GM19035 (cell line): ENCODE measurements at regions not wholly inside any gene's neighbourhood (a gene's known extent, or its start where the extent isn't known, plus 50 kb on each side); places are given as distances from the start of the nearest gene placed in this dataset.
"Not testable (repeated sequence)": the region's sequence is repeated elsewhere in the genome, so short reads cannot be mapped to it uniquely, and the experiment has no call there.

ENCODE experiments used
- ATAC-seq: cut with Tn5 transposase; IDR thresholded peaks from one replicate; pipeline ENCODE4 v1.9.1; 2021; ENCODE audit not compliant: unreplicated experiment

GRCh38 chr3:89533275-89533674, 425.9 kb downstream of the EPHA3 start:
- no peak for ATAC-seq

- ATAC-seq, result not testable (repeated sequence)
Measured at GRCh38 chr3:89554587-89554986, 447.2 kb downstream of the EPHA3 start.

DNA sequence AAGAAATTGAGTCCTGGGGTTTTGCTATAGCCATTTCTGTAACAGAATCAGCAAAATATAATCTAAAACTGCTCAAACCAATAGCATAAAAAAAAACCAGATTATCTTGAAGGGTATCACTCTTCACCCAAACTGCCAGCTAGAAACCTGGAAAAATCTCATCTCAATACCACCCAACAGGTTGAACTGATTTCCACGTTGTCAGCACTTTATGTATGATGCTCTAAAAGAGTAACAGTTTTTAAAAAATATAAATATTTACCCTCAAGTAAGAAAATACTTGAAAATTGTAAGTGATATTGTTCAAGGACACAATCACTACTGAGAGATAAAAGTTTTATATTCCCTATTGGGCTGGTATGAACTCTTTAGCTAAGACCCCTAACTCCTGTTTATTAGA, 451.3 kb downstream of the EPHA3 start:
- ATAC-seq, result no peak

GRCh38 chr3:89560568-89560967, 453.1 kb downstream of the EPHA3 start:
- ATAC-seq, result no peak

GRCh38 chr3:89562373-89562772, 455.0 kb downstream of the EPHA3 start:
- no peak for ATAC-seq

DNA sequence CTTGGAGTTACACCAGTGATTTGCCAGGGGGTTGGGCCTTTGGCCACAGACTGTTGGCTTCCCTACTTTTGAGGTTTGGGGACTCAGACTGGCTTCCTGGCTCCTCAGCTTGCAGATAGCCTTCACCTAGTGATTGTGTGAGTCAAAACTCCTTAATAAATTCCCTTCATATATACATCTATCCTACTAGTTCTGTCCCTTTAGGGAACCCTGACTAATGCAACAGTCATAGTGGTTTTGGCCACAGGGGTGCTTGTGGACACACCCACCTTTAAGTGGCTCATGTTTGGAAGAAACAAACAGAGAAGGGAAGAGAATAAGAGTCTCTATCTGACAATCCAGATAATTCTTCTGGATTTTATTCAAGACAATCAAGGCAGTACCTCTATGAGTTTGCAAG, 457.7 kb downstream of the EPHA3 start:
- no peak for ATAC-seq

DNA sequence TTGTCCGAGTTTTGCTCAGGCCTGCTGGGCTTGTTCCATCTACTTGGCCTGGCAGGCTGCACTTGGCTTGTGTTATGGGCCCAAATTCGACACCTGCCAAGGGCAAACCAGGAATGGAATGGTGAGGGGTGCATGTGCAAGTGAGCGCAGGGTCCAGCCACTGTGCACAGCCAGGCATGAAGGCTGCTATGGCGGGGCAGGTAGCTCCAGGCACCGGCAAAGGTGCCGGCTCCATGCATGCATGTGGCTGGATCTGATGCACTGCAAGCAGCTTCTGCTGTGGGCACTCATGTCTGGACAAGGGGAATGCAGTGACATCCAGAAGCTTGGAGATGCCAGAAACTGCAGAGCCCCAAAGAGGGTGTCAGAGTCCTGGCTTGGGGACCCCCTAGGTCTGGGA, 463.0 kb downstream of the EPHA3 start:
- ATAC-seq, result no peak

GRCh38 chr3:89571298-89571697, 463.9 kb downstream of the EPHA3 start:
- ATAC-seq, result no peak

DNA sequence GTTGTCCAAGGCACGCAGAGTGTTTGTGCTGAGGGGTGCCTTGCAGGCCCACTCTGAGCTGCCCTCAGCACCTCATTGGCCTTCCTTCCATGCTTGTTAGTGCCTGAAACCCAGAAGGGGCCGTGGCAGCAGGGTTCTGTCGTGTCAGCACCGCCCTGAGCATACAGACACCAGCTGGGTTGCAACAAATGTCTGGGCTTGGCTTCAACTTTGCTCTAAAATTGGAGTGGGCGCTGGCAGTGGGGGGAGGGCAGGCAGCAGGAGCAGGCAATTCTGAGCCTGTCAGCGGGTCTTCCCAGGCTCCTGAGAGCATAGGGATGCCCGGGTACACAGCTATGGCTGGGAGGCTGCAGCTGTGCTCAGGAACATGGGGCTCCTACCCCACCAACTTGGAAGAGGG, 464.3 kb downstream of the EPHA3 start:
- ATAC-seq, result no peak

- no peak for ATAC-seq
Measured at GRCh38 chr3:89572261-89572660, 464.8 kb downstream of the EPHA3 start.

- ATAC-seq, result no peak
Measured at GRCh38 chr3:89576417-89576816, 469.0 kb downstream of the EPHA3 start.

DNA sequence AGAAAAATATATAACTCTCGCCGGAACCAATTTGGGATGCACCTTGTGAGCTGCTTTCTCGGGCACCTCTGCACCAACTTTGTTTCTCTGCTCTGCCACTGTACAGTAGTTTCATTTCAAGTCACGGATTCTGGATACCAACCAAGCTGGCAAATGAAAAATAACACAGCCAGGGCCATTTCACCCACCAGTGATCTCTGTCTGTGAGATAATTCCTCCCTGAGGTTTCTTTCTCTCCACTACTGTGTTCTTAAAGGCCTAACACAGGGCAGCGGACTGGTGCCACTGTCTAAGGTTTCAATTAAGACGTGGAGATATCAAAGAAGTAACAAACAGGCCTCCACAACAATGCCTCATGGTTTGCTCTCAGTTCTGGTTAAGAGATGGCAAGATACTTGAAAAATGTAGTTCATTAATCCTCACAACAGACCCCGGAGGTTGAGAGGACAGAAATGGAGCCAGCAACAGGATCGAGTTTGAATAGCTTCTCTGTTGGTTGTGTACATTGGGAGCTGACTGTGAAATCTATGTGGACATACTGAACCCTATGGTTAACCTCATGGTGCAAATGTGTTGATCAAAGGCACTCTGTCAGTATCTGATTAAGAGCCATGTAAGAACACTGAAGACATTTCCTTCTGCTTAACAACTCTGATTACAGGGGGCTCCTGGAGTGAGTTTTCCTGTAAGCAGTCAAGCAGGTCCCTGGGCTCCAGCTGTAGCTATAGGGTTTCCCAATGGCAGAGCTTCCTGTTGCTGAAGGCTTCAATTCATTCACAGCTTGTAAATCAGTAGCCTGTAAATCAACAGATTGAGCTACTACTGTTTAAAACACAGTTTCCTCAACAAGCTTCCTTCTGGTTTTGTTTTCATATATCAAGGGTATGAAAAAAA, 470.5 kb downstream of the EPHA3 start:
- ATAC-seq, result no peak

- ATAC-seq, result no peak
Measured at GRCh38 chr3:89580859-89581258, 473.4 kb downstream of the EPHA3 start.

- ATAC-seq, result no peak
Measured at GRCh38 chr3:89584398-89584797, 477.0 kb downstream of the EPHA3 start.

DNA sequence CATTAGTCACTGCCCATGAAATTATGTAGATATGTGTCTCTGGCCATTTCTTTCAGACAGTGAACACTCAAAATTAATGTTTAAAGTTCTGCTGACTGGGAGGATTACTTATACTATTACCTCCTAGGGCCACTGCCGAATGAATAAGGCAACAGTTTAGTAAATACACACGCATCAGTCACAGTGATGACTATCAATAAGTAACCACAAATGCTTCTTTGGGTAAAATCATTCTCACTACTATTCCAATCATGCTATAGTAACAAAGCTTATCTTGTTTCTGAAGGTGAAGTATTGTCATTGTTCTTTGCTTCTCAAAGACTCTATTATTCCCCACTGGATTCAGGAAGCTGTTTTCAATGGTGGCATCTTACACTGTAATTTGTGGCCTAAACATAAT, 478.8 kb downstream of the EPHA3 start:
- no peak for ATAC-seq

DNA sequence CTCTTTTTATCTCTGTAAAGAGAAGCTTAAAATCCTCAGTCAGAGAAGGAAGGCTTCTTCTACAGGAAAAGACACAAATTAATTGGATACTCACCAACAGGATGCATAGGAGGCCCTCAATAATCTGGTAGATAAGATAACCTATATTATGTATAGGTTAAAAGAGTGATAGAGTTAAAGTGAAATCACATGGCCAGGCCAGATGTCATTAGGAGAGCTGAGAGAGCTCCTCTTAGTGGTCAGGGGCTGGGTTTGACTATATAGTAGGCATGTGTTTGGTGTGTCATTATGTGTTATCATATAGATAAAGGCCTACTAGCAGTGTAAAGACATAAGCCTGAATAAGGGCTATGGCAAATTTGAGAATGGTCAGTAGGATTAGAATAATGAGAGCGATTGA, 479.3 kb downstream of the EPHA3 start:
- no peak for ATAC-seq

GRCh38 chr3:89606151-89606550, 498.7 kb downstream of the EPHA3 start:
- no peak for ATAC-seq

DNA sequence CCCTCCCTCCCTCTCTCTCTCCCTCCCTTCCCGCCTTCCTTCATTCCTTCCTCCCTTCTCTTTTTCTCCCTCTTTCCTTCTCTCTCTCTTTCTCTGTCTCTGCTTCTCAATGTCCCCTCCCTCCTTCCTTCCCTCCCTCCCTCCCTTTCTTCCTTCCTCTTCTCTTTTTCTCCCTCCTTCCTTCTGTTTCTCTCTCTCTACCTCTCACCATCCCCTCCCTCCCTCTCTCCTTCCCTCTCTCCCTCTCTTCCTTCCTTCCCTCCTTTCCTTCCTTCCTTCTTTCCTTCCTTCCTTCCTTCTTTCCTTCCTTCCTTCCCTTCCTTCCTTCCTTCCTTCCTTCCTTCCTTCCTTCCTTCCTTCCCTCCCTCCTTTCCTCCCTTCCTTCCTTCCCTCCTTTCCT, 504.6 kb downstream of the EPHA3 start:
- no peak for ATAC-seq

DNA sequence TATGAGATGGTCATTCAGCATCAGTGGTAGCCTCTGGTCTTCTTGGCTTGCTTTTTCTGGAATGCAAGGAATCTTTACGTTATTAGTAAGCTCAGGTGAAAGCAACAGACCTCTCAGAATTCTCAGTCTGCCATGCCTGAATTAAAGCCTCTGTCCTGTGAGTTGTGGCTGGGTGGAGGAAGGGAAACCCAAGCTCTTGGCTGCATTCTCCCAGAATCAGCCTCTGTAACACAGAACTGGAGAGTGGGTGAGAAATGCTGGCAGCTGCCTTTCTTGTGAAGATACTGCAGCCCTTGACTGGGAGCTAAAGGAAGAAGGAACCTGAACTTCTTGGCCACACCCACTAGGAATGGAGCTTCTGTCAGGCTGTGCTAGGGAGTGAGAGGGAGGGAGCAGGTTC, 505.8 kb downstream of the EPHA3 start:
- no peak for ATAC-seq

- no peak for ATAC-seq
Measured at GRCh38 chr3:89617706-89618105, 510.3 kb downstream of the EPHA3 start.

GRCh38 chr3:89619263-89619662, 511.8 kb downstream of the EPHA3 start:
- ATAC-seq, result no peak

DNA sequence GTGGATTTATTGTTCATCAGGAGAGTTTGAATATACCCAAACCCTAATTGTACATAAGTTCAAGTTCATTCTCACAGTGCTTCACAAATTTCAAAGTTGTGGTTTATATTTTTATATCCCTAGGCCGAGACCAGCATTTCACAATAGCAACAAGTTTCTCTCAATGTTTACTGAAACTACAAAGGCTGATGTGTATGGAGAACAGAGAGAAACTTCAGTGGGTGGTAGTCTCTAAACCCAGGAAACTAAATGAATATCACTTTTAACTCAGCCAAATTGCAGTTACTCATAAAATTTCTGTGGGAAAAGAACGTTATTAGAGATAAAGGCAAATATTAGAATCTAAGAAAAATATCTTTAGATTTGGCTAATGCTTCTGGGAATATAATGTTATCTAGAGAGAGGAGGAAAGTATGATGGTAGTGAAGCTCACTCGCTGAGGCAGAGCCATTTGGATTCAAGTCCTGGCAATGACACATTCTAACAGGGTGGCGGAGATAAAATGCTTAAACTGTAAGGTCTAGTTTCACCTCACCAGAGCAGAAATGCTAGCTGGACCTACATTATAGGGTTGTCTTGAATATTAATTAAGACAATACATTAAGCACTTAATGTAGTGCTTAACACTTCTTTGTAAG, 514.8 kb downstream of the EPHA3 start:
- ATAC-seq, result no peak

DNA sequence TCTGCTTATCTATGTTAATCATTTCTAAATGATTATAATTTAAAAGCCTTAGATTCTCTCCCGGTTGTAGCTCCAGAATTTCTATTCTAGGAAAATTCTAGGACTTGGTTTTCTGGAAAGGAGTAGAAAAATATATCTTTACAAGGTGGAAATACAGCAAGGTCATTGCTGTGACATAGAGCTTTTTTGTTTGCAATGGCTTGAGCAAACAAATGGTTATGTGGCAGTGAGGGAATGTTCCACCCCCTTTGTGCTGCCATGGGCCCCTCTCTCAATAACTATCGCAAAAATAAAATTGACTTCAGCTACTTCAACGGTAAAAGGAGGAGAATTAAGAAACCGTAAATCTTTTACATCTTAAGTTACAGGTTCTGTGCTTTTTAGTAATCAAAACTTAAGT, 517.1 kb downstream of the EPHA3 start:
- ATAC-seq, result no peak
